HL-60 (cell line): ENCODE measurements at regions not wholly inside any gene's neighbourhood (a gene's known extent, or its start where the extent isn't known, plus 50 kb on each side); places are given as distances from the start of the nearest gene placed in this dataset.

Experiments used
- POLR2AphosphoS5 ChIP-seq: IDR thresholded peaks from 2 replicates; pipeline ENCODE4 v1.6.1; 2012; ENCODE audit warnings: low read depth
- TF ChIP-seq, protein P1 (sequence below): IDR thresholded peaks from one replicate; pipeline ENCODE4 v1.5.1; 2011; ENCODE audit warnings: low read length, control low read depth, inconsistent platforms; ENCODE audit not compliant: insufficient read depth
- TF ChIP-seq, protein P2 (sequence below): IDR thresholded peaks from 2 replicates; pipeline ENCODE4 v1.6.1; 2012; ENCODE audit warnings: low read depth; ENCODE audit not compliant: insufficient replicate concordance

DNA sequence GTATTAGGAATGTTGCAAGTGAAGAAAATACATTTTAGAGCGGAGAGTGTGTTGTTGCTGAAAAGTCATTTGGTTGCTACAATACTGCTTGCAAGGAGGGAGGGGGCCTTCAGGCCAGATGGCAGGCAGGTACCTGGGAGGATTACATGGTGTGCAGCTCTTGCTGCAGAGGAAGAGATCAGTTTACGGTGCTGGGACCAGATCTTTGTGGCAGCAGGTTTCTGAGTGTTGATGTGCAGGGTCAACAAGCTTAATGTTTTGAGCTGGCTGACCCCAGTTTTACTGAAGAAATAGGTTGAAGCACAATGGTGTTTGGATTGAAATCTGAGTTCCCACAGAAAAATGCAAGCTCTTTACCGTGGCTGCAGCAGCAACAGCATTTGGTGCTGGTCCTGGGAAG, 96.4 kb upstream of the DDIT4L start:
- TF ChIP-seq, protein P1, sequence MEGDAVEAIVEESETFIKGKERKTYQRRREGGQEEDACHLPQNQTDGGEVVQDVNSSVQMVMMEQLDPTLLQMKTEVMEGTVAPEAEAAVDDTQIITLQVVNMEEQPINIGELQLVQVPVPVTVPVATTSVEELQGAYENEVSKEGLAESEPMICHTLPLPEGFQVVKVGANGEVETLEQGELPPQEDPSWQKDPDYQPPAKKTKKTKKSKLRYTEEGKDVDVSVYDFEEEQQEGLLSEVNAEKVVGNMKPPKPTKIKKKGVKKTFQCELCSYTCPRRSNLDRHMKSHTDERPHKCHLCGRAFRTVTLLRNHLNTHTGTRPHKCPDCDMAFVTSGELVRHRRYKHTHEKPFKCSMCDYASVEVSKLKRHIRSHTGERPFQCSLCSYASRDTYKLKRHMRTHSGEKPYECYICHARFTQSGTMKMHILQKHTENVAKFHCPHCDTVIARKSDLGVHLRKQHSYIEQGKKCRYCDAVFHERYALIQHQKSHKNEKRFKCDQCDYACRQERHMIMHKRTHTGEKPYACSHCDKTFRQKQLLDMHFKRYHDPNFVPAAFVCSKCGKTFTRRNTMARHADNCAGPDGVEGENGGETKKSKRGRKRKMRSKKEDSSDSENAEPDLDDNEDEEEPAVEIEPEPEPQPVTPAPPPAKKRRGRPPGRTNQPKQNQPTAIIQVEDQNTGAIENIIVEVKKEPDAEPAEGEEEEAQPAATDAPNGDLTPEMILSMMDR, result no peak
- no peak for TF ChIP-seq POLR2AphosphoS5
- TF ChIP-seq, protein P2, sequence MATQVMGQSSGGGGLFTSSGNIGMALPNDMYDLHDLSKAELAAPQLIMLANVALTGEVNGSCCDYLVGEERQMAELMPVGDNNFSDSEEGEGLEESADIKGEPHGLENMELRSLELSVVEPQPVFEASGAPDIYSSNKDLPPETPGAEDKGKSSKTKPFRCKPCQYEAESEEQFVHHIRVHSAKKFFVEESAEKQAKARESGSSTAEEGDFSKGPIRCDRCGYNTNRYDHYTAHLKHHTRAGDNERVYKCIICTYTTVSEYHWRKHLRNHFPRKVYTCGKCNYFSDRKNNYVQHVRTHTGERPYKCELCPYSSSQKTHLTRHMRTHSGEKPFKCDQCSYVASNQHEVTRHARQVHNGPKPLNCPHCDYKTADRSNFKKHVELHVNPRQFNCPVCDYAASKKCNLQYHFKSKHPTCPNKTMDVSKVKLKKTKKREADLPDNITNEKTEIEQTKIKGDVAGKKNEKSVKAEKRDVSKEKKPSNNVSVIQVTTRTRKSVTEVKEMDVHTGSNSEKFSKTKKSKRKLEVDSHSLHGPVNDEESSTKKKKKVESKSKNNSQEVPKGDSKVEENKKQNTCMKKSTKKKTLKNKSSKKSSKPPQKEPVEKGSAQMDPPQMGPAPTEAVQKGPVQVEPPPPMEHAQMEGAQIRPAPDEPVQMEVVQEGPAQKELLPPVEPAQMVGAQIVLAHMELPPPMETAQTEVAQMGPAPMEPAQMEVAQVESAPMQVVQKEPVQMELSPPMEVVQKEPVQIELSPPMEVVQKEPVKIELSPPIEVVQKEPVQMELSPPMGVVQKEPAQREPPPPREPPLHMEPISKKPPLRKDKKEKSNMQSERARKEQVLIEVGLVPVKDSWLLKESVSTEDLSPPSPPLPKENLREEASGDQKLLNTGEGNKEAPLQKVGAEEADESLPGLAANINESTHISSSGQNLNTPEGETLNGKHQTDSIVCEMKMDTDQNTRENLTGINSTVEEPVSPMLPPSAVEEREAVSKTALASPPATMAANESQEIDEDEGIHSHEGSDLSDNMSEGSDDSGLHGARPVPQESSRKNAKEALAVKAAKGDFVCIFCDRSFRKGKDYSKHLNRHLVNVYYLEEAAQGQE, result no peak
